ENCODE measurements at regions not wholly inside any gene's neighbourhood (a gene's known extent, or its start where the extent isn't known, plus 50 kb on each side); places are given as distances from the start of the nearest gene placed in this dataset.
"Not testable (repeated sequence)": the region's sequence is repeated elsewhere in the genome, so short reads cannot be mapped to it uniquely, and the experiment has no call there.

DNA sequence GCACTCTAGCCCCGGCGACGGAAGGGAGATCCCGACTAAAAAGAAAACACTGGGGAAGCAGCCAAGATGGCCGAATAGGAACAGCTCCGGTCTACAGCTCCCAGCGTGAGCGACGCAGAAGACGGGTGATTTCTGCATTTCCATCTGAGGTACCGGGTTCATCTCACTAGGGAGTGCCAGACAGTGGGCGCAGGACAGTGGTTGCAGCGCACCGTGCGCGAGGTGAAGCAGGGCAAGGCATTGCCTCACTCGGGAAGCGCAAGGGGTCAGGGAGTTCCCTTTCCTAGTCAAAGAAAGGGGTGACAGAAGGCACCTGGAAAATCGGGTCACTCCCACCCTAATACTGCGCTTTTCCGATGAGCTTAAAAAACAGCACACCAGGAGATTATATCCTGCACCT is 435.8 kb downstream of the PCDH11X start:
- DNase-seq (ENCODE audit: low read depth, low spot score); H3K27ac ChIP-seq (ENCODE audit: low read length); H3K9me3 ChIP-seq (ENCODE audit: control insufficient read depth, insufficient read depth, low read length); H3K36me3 ChIP-seq (ENCODE audit: control insufficient read depth, insufficient read depth, low read length); H3K27me3 ChIP-seq (ENCODE audit: control insufficient read depth, insufficient read depth, low read length); H3K4me3 ChIP-seq (ENCODE audit: low read length); H3K4me1 ChIP-seq (ENCODE audit: control insufficient read depth, insufficient read depth, low read length): not testable (repeated sequence)
- WGBS (ENCODE audit: insufficient coverage, insufficient read length) = no CpG with 5 or more reads among the region's 21 CpGs

DNA sequence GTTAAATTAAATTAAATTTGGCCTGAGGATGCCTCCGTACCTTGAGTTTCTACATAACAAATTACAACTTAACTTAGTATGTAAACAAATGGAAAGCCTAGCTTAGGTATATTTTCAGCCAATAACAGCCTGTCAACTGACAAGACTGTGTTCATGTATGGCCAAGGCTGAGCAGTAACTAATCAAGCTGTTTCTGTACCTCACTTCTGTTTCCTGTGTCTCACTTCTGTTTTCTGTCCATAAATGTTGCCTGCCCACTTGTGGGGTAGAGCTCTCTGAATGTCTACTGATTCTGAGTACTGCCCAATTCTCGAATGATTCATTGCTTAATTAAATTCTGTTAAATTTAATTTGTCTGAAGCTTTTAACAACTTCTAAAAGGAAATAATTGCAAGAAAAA is 445.2 kb downstream of the PCDH11X start:
- WGBS (ENCODE audit: insufficient coverage, insufficient read length) = no CpG with 5 or more reads among the region's 2 CpGs
- no peak for DNase-seq (ENCODE audit: low read depth, low spot score)
- Histone ChIP-seq H3K9me3 (ENCODE audit: control insufficient read depth, insufficient read depth, low read length) (no peaks in the 10 kb centered on the region), H3K27me3 (ENCODE audit: control insufficient read depth, insufficient read depth, low read length) (no peaks in the 10 kb centered on the region), H3K4me3 (ENCODE audit: low read length) (no peak overlapping the region), H3K4me1 (ENCODE audit: control insufficient read depth, insufficient read depth, low read length) (no peaks in the 10 kb centered on the region), H3K27ac (ENCODE audit: low read length) (no peak overlapping the region), H3K36me3 (ENCODE audit: control insufficient read depth, insufficient read depth, low read length) (no peaks in the 10 kb centered on the region)

DNA sequence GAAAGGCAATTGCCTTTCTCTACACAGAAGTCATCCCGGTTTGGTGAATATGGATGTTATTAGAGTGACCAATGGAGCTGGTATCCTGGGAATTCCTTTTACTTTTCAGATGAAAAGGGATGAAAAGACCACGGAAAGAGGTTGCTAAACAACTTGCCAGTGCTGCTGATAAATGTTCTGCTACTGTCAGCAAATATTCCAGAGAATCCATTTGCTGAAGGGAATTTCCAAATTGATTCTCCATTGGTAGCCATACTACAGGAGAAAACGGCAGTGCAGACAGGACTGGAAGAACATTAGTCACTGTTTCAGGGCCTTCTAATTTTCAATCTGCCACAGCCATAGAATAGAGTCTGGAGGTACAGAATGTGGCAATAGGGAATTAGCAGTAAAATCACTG is 451.5 kb downstream of the PCDH11X start:
- no peak overlapping the region for H3K4me3 ChIP-seq (ENCODE audit: low read length)
- no CpG with 5 or more reads among the region's 3 CpGs for WGBS (ENCODE audit: insufficient coverage, insufficient read length)

DNA sequence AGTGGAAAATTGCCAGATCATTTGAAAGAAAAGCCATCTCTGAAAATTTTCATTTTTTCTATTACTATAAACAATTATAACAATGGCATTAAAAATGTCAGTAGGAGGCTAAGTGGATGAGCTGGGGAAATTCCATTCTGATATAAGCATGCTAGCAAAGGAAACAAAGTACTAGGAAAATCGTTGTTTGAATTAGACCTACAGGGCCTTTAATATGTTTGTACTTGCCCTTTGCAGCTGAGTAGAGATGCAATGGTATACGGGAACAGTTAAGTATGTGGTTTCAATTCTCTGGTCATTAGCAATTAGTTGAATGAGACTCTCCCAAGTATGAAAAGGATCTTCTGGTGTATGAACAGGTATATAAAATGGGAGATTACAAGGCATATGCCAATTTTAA is 452.2 kb downstream of the PCDH11X start:
- Histone ChIP-seq H3K27me3 (ENCODE audit: control insufficient read depth, insufficient read depth, low read length) (no peaks in the 10 kb centered on the region), H3K9me3 (ENCODE audit: control insufficient read depth, insufficient read depth, low read length) (no peaks in the 10 kb centered on the region), H3K27ac (ENCODE audit: low read length) (no peak overlapping the region), H3K4me1 (ENCODE audit: control insufficient read depth, insufficient read depth, low read length) (no peaks in the 10 kb centered on the region), H3K4me3 (ENCODE audit: low read length) (no peak overlapping the region), H3K36me3 (ENCODE audit: control insufficient read depth, insufficient read depth, low read length) (no peaks in the 10 kb centered on the region)
- no peak for DNase-seq (ENCODE audit: low read depth, low spot score)
- WGBS (ENCODE audit: insufficient coverage, insufficient read length) = no CpG with 5 or more reads among the region's 2 CpGs

More for the DNA sequence above, 451.5 kb downstream of the PCDH11X start:
- Histone ChIP-seq H3K27me3 (ENCODE audit: control insufficient read depth, insufficient read depth, low read length) (no peaks in the 10 kb centered on the region), H3K27ac (ENCODE audit: low read length) (no peak overlapping the region), H3K4me1 (ENCODE audit: control insufficient read depth, insufficient read depth, low read length) (no peaks in the 10 kb centered on the region), H3K9me3 (ENCODE audit: control insufficient read depth, insufficient read depth, low read length) (no peaks in the 10 kb centered on the region), H3K36me3 (ENCODE audit: control insufficient read depth, insufficient read depth, low read length) (no peaks in the 10 kb centered on the region)
- DNase-seq (ENCODE audit: low read depth, low spot score) = no peak

DNA sequence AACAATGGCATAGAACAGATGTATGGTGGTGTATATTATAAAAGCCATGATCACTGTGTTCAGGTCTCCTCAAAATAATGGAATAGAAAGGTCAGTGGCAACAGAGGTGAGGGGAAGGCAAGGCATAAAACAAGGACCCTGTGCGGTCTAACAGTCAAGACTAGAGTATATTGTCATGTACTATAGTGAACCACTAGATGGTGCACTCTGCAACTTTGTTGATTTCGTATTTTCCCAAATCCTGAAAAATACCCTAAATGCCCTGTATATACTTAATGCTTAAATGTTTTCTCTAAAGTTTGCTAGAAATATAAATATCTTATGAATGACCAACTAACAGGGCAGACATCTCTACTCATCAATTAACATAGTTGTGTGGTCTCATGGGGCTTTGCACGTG is 453.0 kb downstream of the PCDH11X start:
- Histone ChIP-seq H3K27me3 (ENCODE audit: control insufficient read depth, insufficient read depth, low read length) (no peaks in the 10 kb centered on the region), H3K9me3 (ENCODE audit: control insufficient read depth, insufficient read depth, low read length) (no peaks in the 10 kb centered on the region), H3K4me1 (ENCODE audit: control insufficient read depth, insufficient read depth, low read length) (no peaks in the 10 kb centered on the region), H3K27ac (ENCODE audit: low read length) (no peak overlapping the region), H3K4me3 (ENCODE audit: low read length) (no peak overlapping the region), H3K36me3 (ENCODE audit: control insufficient read depth, insufficient read depth, low read length) (no peaks in the 10 kb centered on the region)
- no CpG with 5 or more reads among the region's 3 CpGs for WGBS (ENCODE audit: insufficient coverage, insufficient read length)
- no peak for DNase-seq (ENCODE audit: low read depth, low spot score)

DNA sequence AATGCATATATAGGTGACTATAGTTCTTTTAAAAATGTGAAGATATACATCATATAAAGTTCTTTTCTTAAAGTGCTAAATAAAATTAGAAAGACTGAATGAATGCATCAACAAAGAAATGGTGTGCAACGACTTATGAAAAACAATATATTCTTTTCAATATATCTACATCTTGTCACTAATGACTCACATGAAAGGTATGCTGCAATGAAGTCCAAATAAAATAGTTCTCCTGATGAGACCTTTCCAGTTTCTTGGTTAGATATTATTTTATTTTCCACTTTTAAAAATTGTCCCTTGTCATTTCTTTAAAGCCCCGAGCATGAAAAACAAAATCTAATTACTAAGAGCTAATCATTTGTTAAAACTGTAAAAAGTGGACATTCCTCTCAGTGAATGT is 462.1 kb downstream of the PCDH11X start:
- DNase-seq (ENCODE audit: low read depth, low spot score) = no peak
- no peak overlapping the region for H3K4me3 ChIP-seq (ENCODE audit: low read length)
- no CpG with 5 or more reads among the region's 2 CpGs for WGBS (ENCODE audit: insufficient coverage, insufficient read length)

DNA sequence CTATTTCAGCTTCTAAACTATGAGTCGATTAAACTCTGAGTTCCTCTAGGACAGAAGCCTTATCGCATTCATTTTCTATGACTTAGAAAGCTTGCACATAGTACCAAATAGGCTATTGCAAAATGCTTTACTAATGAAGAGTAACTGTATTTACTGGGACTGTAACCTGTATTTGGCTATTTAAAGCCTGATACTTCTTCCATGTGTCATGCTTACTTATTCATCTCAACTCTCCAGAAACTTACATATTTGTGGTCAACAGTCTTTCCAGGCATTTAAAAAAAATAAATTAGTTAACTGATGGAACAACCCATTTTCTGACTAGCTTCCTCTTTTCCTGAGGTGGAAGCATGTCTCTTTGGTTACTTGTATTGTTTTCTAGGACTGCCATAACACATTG is 467.9 kb downstream of the PCDH11X start:
- no CpG with 5 or more reads among the region's 2 CpGs for WGBS (ENCODE audit: insufficient coverage, insufficient read length)
- DNase-seq (ENCODE audit: low read depth, low spot score) = no peak

More for the DNA sequence above, 462.1 kb downstream of the PCDH11X start:
- Histone ChIP-seq H3K4me1 (ENCODE audit: control insufficient read depth, insufficient read depth, low read length) (no peaks in the 10 kb centered on the region), H3K27ac (ENCODE audit: low read length) (no peak overlapping the region), H3K9me3 (ENCODE audit: control insufficient read depth, insufficient read depth, low read length) (no peaks in the 10 kb centered on the region), H3K36me3 (ENCODE audit: control insufficient read depth, insufficient read depth, low read length) (no peaks in the 10 kb centered on the region), H3K27me3 (ENCODE audit: control insufficient read depth, insufficient read depth, low read length) (no peaks in the 10 kb centered on the region)

DNA sequence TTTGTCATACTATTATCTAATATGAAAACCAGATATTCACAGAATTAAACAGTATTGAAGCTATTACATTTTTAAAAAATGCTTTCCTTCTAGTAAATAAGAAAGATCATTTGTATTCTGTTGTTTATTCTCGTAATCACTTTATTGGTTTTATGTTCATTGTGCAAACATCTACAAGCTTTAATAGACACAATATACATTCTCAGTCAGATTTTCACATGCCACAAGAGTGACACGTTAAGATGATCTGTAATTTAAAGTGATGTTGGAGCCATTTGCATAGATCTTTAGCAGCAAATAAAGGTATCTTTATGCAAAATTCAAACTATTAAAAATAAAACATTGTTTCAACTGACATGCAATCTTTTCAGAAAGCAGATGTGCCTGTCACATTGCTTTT is 469.9 kb downstream of the PCDH11X start:
- no peaks in the 10 kb centered on the region for H3K9me3 ChIP-seq (ENCODE audit: control insufficient read depth, insufficient read depth, low read length)
- no peaks in the 10 kb centered on the region for H3K27me3 ChIP-seq (ENCODE audit: control insufficient read depth, insufficient read depth, low read length)
- H3K4me1 ChIP-seq (ENCODE audit: control insufficient read depth, insufficient read depth, low read length) = no peaks in the 10 kb centered on the region
- no peak overlapping the region for H3K4me3 ChIP-seq (ENCODE audit: low read length)
- no peak for DNase-seq (ENCODE audit: low read depth, low spot score)
- WGBS (ENCODE audit: insufficient coverage, insufficient read length) = no CpG with 5 or more reads among the region's 2 CpGs
- no peaks in the 10 kb centered on the region for H3K36me3 ChIP-seq (ENCODE audit: control insufficient read depth, insufficient read depth, low read length)
- no peak overlapping the region for H3K27ac ChIP-seq (ENCODE audit: low read length)

More for the DNA sequence above, 467.9 kb downstream of the PCDH11X start:
- Histone ChIP-seq H3K9me3 (ENCODE audit: control insufficient read depth, insufficient read depth, low read length) (no peaks in the 10 kb centered on the region), H3K4me1 (ENCODE audit: control insufficient read depth, insufficient read depth, low read length) (no peaks in the 10 kb centered on the region), H3K27me3 (ENCODE audit: control insufficient read depth, insufficient read depth, low read length) (no peaks in the 10 kb centered on the region), H3K4me3 (ENCODE audit: low read length) (no peak overlapping the region), H3K27ac (ENCODE audit: low read length) (no peak overlapping the region), H3K36me3 (ENCODE audit: control insufficient read depth, insufficient read depth, low read length) (no peaks in the 10 kb centered on the region)

DNA sequence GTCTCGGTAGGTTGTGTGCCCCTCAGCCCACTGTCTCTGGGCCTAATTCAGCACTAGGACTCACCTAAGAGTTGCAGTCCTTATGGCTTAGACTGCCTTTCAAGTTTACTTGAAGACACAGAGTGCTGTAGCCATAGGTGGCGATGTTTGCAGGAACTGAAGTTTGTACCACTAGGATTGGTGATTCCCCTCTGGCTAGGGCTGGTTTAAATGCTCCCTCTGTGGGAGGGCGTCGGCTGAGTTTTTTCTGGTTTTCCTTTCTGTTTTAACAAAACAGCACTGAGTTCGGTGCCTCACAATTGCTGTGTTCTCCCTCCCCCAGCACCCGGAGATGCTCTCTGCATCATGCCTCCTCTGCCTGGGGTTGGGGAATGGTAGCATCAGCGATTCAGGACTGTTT is 480.9 kb downstream of the PCDH11X start:
- no CpG with 5 or more reads among the region's 7 CpGs for WGBS (ENCODE audit: insufficient coverage, insufficient read length)
- H3K9me3 ChIP-seq (ENCODE audit: control insufficient read depth, insufficient read depth, low read length) = no peaks in the 10 kb centered on the region; the same call in 1 of the 2 replicates
- H3K27me3 ChIP-seq (ENCODE audit: control insufficient read depth, insufficient read depth, low read length) = no peaks in the 10 kb centered on the region
- H3K4me1 ChIP-seq (ENCODE audit: control insufficient read depth, insufficient read depth, low read length) = no peaks in the 10 kb centered on the region
- H3K27ac ChIP-seq (ENCODE audit: low read length) = no peak overlapping the region
- DNase-seq (ENCODE audit: low read depth, low spot score) = no peak
- H3K36me3 ChIP-seq (ENCODE audit: control insufficient read depth, insufficient read depth, low read length) = no peaks in the 10 kb centered on the region
- no peak overlapping the region for H3K4me3 ChIP-seq (ENCODE audit: low read length)

DNA sequence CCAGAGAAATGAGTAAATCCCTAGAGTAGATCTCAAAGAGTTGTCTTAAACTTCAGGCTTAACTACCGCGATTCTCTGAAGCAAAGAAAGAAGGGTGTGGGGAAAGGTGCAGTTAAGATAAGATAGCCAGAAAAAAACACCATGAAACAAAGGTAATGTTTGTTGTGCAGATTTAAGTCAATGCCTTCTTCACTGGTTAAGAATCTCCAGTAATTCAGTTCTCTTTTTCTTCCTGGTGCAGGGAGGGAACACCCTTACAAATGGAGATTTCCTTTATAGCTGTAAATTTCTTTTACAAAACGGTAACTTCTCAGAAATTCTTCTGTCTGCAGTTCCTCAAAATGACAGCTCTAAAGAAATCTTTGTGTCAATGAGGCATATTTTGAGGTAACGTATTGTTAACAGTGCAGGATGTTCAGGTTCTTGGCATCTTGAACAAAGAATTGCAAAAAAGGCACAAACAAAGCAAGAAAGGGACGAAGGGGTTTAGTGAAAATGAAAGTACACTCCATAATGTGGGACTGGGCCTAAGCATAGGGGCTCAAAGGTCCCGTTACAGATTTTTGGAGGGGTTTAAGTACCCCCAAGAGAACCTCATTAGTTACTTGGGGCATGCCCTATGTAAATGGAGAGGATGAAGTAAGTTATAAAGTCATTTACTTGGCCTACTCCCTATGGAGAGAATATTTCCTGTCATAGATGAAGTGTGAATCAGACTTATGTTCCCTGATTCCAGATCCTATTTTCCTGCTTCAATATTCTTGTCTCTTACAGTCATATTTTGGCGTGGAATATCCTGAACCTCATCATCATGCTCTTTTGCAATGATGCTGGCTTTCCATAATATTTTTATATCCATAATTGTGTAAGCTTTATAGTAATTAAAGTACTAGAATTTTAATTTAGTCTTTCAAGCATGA is 492.0 kb downstream of the PCDH11X start:
- Histone ChIP-seq H3K4me1 (ENCODE audit: control insufficient read depth, insufficient read depth, low read length) (no peaks in the 10 kb centered on the region), H3K9me3 (ENCODE audit: control insufficient read depth, insufficient read depth, low read length) (no peaks in the 10 kb centered on the region), H3K4me3 (ENCODE audit: low read length) (no peak overlapping the region), H3K27me3 (ENCODE audit: control insufficient read depth, insufficient read depth, low read length) (no peaks in the 10 kb centered on the region), H3K27ac (ENCODE audit: low read length) (peak overlapping the region; percentile 37), H3K36me3 (ENCODE audit: control insufficient read depth, insufficient read depth, low read length) (no peaks in the 10 kb centered on the region)
- WGBS (ENCODE audit: insufficient coverage, insufficient read length) = no CpG with 5 or more reads among the region's 7 CpGs
- no peak for DNase-seq (ENCODE audit: low read depth, low spot score)

DNA sequence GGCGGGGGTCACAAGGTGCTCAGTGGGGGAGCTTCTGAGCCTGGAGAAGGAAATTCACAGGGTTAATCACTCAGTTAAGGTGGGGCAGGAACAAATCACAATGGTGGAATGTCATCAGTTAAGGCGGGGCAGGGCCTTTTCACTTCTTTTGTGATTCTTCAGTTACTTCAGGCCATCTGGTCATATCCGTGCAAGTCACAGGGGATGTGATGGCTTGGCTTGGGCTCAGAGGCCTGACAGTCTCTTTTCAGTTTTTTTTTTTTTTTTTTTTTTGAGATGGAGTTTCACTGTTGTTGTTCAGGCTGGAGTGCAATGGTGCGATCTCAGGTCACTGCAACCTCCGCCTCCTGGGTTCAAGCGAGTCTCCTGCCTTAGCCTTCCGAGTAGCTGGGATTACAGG is 499.4 kb downstream of the PCDH11X start:
- not testable (repeated sequence) for H3K36me3 ChIP-seq (ENCODE audit: control insufficient read depth, insufficient read depth, low read length); H3K4me3 ChIP-seq (ENCODE audit: low read length); H3K27me3 ChIP-seq (ENCODE audit: control insufficient read depth, insufficient read depth, low read length); DNase-seq (ENCODE audit: low read depth, low spot score); H3K4me1 ChIP-seq (ENCODE audit: control insufficient read depth, insufficient read depth, low read length); H3K27ac ChIP-seq (ENCODE audit: low read length); H3K9me3 ChIP-seq (ENCODE audit: control insufficient read depth, insufficient read depth, low read length)
- WGBS (ENCODE audit: insufficient coverage, insufficient read length) = no CpG with 5 or more reads among the region's 7 CpGs

Measured in iPS DF 6.9 (cell line).